GM12878 (cell line): ENCODE measurements at regions not wholly inside any gene's neighbourhood (a gene's known extent, or its start where the extent isn't known, plus 50 kb on each side); places are given as distances from the start of the nearest gene placed in this dataset.

ENCODE experiments used
- ATAC-seq: fragments of 200-7000 bp; cut with Tn5 transposase; 3 replicates; pipeline ENCODE4 v1.9.1; 2020; ENCODE audit warnings: mild to moderate bottlenecking, moderate library complexity
- BruUV-seq: library from RNA; stranded (reverse); fragments of 400-500 nt; replicated peaks from 2 replicates; lab custom pipeline; 2021; lab: Mats Ljungman, UMichigan
- CTCF ChIA-PET: fragments of 300-600 bp; sonication (Branson Sonifier 250); formaldehyde crosslinking; extraction: SDS; loops from one replicate; lab custom pipeline; 2021; ENCODE audit warnings: inconsistent platforms; lab: Yijun Ruan, JAX
- POLR2A ChIA-PET: fragments of 350-600 bp; formaldehyde crosslinking; extraction: SDS; loops from one replicate; lab custom pipeline; 2021; ENCODE audit warnings: inconsistent platforms; lab: Charles Lee
- RAD21 ChIA-PET: fragments of 300-600 bp; sonication (Branson Sonifier 250); formaldehyde crosslinking; loops from one replicate; lab custom pipeline; 2023; ENCODE audit warnings: antibody characterized with exemption; ENCODE audit not compliant: unreplicated experiment; lab: Charles Lee
- SMC1A ChIA-PET: fragments of 300-600 bp; sonication (Branson Sonifier 250); formaldehyde crosslinking; loops from one replicate; lab custom pipeline; 2023; ENCODE audit not compliant: unreplicated experiment, uncharacterized antibody; lab: Charles Lee
- DNase-seq: peaks from one replicate; pipeline ENCODE4 v3.0.0-alpha.2; 2011; ENCODE audit warnings: low read depth, low spot score
- FAIRE-seq: peaks from 3 replicates; lab custom pipeline; 2011; peaks lifted over from hg19 to GRCh38; lab: Jason Lieb, UNC
- H2AFZ ChIP-seq: 2 replicates; pipeline ENCODE4 v1.6.0; 2011; ENCODE audit warnings: low read depth, low read length, control low read depth; ENCODE audit not compliant: control insufficient read depth
- H3K27ac ChIP-seq: 2 replicates; pipeline ENCODE4 v1.5.1; 2011; ENCODE audit warnings: control low read depth; ENCODE audit not compliant: control insufficient read depth, insufficient read depth
- H3K27me3 ChIP-seq, 2 experiments: replicated peaks in 1 of 2; 2 replicates each; pipeline versions ENCODE4 v1.6.0 to v1.6.1; 2011; ENCODE audit warnings: low read length in 1 of 2; ENCODE audit not compliant: control insufficient read depth in 2 of 2, insufficient read depth in 2 of 2
- H3K36me3 ChIP-seq, 2 experiments: 2 replicates each; pipeline ENCODE4 v1.5.1; 2011; ENCODE audit warnings: low read length in 1 of 2; ENCODE audit not compliant: control insufficient read depth in 2 of 2, insufficient read depth in 2 of 2
- H3K4me1 ChIP-seq: 2 replicates; pipeline ENCODE4 v1.6.1; 2011; ENCODE audit warnings: mild to moderate bottlenecking, low read length, moderate library complexity, mixed read lengths; ENCODE audit not compliant: control insufficient read depth, insufficient read depth
- H3K4me2 ChIP-seq: 2 replicates; pipeline ENCODE4 v1.6.0; 2011; ENCODE audit warnings: control low read depth; ENCODE audit not compliant: control insufficient read depth, insufficient read depth
- H3K4me3 ChIP-seq: fragments of 200-600 bp; sonication (generic); 2 replicates; pipeline ENCODE4 v1.5.1; 2016
- H3K79me2 ChIP-seq: 2 replicates; pipeline ENCODE4 v1.6.0; 2011; ENCODE audit warnings: low read length; ENCODE audit not compliant: control insufficient read depth, insufficient read depth
- H3K9ac ChIP-seq: 2 replicates; pipeline ENCODE4 v1.8.0; 2011; ENCODE audit warnings: low read length, control low read depth, mixed read lengths; ENCODE audit not compliant: control insufficient read depth, insufficient read depth
- H3K9me3 ChIP-seq: replicated peaks from 3 replicates; pipeline ENCODE4 v1.5.1; 2011; ENCODE audit warnings: mild to moderate bottlenecking, low read length; ENCODE audit not compliant: control insufficient read depth, insufficient read depth
- H4K20me1 ChIP-seq: 2 replicates; pipeline ENCODE4 v1.6.0; 2011; ENCODE audit not compliant: control insufficient read depth, insufficient read depth
- BMI1 ChIP-seq: fragments of 450-650 bp; IDR thresholded peaks from 2 replicates; pipeline ENCODE4 v1.6.1; 2016; ENCODE audit warnings: mild to moderate bottlenecking, moderate library complexity, borderline replicate concordance
- EP300 ChIP-seq, 2 experiments: fragments of 150-350 bp in 1 of 2; IDR thresholded peaks; 2 replicates each; pipeline ENCODE4 v1.6.1; 2011 to 2012; ENCODE audit warnings: low read depth in 2 of 2, low read length in 2 of 2, borderline replicate concordance in 1 of 2, improper control_type of control experiment in 1 of 2, inconsistent platforms in 1 of 2; ENCODE audit not compliant: control insufficient read depth in 1 of 2
- FOS ChIP-seq: IDR thresholded peaks from 3 replicates; pipeline ENCODE4 v1.6.1; 2011; ENCODE audit warnings: borderline replicate concordance; ENCODE audit not compliant: insufficient read length; ENCODE audit errors: extremely low read depth
- FOXK2 ChIP-seq: fragments of 450-650 bp; IDR thresholded peaks from 2 replicates; pipeline ENCODE4 v1.6.1; 2017; ENCODE audit warnings: mild to moderate bottlenecking, moderate library complexity
- MYC ChIP-seq: IDR thresholded peaks from 2 replicates; pipeline ENCODE4 v1.6.1; 2011; ENCODE audit warnings: mild to moderate bottlenecking, low read length, moderate library complexity, inconsistent platforms; ENCODE audit not compliant: insufficient read depth, insufficient replicate concordance, insufficient read length, severe bottlenecking
- NFIC ChIP-seq: IDR thresholded peaks from 2 replicates; pipeline ENCODE4 v1.6.1; 2012; ENCODE audit warnings: low read depth, mild to moderate bottlenecking, inconsistent platforms, low read length, moderate library complexity
- NFXL1 ChIP-seq: fragments of 450-650 bp; IDR thresholded peaks from 2 replicates; pipeline ENCODE4 v1.6.1; 2017; ENCODE audit warnings: antibody characterized with exemption, mild to moderate bottlenecking, borderline replicate concordance
- RCOR1 ChIP-seq: conservative IDR thresholded peaks from 2 replicates; pipeline ENCODE4 v1.6.1; 2012; ENCODE audit warnings: low read depth, low read length, improper control_type of control experiment
- TBL1XR1 ChIP-seq: IDR thresholded peaks from 2 replicates; pipeline ENCODE4 v1.6.1; 2012; ENCODE audit warnings: low read depth, low read length, improper control_type of control experiment
- TCF12 ChIP-seq: IDR thresholded peaks from 2 replicates; pipeline ENCODE4 v1.6.1; 2011; ENCODE audit warnings: low read depth, mild to moderate bottlenecking, low read length
- ZNF274 ChIP-seq: IDR thresholded peaks from one replicate; pipeline ENCODE4 v1.8.0; 2011; ENCODE audit not compliant: insufficient read length, insufficient read depth
- WGBS: methylation state at CpG from one replicate; pipeline ENCODE4 v1.1.6; 2016; ENCODE audit warnings: low lambda C conversion rate; ENCODE audit not compliant: insufficient replicate concordance, insufficient coverage; ENCODE audit errors: missing lambda C conversion rate; 5-methylcytosine and 5-hydroxymethylcytosine counted together
- in situ Hi-C: fragments of 300-500 bp; cut with MboI; formaldehyde crosslinking; loops from 9 replicates; pipeline ENCODE4 v1.14.3; 2018; ENCODE audit warnings: mixed read lengths
- intact Hi-C: fragments of 100-400 bp; cut with micrococcal nuclease; formaldehyde crosslinking; loops from one replicate; pipeline ENCODE4 v1.14.2; 2022; ENCODE audit not compliant: unreplicated experiment
- TF ChIP-seq, protein P1 (sequence below): IDR thresholded peaks from 2 replicates; pipeline ENCODE4 v1.6.1; 2012; ENCODE audit warnings: low read depth, low read length, improper control_type of control experiment
- TF ChIP-seq, protein P2 (sequence below): IDR thresholded peaks from 2 replicates; pipeline ENCODE4 v1.6.1; 2011; ENCODE audit warnings: borderline replicate concordance, low read depth, mild to moderate bottlenecking, moderate library complexity, low read length; ENCODE audit not compliant: insufficient read depth, poor library complexity, severe bottlenecking
- TF ChIP-seq, protein P3 (sequence below): IDR thresholded peaks from 2 replicates; pipeline ENCODE4 v1.6.1; 2011; ENCODE audit warnings: mild to moderate bottlenecking, low read depth, low read length, moderate library complexity; ENCODE audit not compliant: insufficient replicate concordance
- TF ChIP-seq, protein P4 (sequence below): IDR thresholded peaks from 2 replicates; pipeline ENCODE4 v1.6.1; 2012; ENCODE audit warnings: low read length, inconsistent platforms

DNA sequence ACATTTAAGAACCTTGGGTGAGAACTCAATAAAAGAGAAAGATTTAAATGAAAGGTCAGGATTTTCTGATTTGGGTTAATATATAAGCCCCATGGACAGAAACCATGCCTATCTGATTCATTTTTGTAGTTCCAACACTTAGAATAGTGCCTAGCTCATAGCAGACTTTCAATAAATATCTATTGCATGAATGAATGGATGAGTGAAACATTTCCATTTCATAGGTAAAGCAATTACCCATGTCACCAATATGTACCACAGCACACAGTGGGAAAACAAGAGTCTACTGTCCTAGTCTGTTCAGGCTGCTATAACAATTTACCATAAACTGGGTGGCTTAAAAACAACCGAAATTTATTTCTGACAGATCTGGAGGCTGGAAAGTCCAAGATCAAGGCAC, 63.9 kb upstream of the PTPN13 start (continued):
- TF ChIP-seq NFXL1 (no peak), ZNF274 (no peak), FOS (no peak), EP300 (IDR thresholded peaks at IDR 0.05; ENCODE audit: borderline replicate concordance in 1 of 2, control insufficient read depth in 1 of 2, low read depth in 2 of 2, low read length in 2 of 2) (peak in 1 of 2 experiments; percentile 29; a peak in 1 of 4 replicates), RCOR1 (no peak), NFIC (no peak)

DNA sequence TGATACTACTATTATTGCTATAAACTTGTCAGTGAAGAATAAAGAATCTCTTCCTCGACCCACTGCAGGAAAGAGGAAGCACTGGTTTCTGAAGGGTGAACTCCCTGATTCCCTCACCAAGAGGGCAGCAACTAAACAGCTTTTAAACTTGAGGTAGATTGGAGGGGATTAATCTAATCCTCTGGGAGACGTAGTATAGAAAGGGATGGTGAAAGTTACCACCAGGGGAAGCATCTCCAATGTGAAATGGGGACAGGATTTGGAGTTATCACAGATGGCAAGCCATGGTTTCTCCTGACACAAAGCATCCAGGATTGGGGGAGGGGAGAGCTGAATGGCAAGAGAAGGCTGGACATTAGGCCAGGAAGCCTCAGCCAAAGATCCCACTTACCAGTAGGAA, 62.7 kb upstream of the PTPN13 start:
- in situ Hi-C loops: no loop called here
- DNase-seq: no peak
- TF ChIP-seq TBL1XR1 (no peak), MYC (no peak), TCF12 (no peak), BMI1 (no peak), FOXK2 (no peak)
- TF ChIP-seq, protein P1, sequence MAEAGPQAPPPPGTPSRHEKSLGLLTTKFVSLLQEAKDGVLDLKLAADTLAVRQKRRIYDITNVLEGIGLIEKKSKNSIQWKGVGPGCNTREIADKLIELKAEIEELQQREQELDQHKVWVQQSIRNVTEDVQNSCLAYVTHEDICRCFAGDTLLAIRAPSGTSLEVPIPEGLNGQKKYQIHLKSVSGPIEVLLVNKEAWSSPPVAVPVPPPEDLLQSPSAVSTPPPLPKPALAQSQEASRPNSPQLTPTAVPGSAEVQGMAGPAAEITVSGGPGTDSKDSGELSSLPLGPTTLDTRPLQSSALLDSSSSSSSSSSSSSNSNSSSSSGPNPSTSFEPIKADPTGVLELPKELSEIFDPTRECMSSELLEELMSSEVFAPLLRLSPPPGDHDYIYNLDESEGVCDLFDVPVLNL: no peak
- TF ChIP-seq, protein P2, sequence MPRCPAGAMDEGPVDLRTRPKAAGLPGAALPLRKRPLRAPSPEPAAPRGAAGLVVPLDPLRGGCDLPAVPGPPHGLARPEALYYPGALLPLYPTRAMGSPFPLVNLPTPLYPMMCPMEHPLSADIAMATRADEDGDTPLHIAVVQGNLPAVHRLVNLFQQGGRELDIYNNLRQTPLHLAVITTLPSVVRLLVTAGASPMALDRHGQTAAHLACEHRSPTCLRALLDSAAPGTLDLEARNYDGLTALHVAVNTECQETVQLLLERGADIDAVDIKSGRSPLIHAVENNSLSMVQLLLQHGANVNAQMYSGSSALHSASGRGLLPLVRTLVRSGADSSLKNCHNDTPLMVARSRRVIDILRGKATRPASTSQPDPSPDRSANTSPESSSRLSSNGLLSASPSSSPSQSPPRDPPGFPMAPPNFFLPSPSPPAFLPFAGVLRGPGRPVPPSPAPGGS: no peak
- TF ChIP-seq, protein P3, sequence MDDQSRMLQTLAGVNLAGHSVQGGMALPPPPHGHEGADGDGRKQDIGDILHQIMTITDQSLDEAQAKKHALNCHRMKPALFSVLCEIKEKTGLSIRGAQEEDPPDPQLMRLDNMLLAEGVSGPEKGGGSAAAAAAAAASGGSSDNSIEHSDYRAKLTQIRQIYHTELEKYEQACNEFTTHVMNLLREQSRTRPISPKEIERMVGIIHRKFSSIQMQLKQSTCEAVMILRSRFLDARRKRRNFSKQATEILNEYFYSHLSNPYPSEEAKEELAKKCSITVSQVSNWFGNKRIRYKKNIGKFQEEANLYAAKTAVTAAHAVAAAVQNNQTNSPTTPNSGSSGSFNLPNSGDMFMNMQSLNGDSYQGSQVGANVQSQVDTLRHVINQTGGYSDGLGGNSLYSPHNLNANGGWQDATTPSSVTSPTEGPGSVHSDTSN: no peak
- TF ChIP-seq, protein P4, sequence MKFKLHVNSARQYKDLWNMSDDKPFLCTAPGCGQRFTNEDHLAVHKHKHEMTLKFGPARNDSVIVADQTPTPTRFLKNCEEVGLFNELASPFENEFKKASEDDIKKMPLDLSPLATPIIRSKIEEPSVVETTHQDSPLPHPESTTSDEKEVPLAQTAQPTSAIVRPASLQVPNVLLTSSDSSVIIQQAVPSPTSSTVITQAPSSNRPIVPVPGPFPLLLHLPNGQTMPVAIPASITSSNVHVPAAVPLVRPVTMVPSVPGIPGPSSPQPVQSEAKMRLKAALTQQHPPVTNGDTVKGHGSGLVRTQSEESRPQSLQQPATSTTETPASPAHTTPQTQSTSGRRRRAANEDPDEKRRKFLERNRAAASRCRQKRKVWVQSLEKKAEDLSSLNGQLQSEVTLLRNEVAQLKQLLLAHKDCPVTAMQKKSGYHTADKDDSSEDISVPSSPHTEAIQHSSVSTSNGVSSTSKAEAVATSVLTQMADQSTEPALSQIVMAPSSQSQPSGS: no peak

More for the DNA sequence above, 62.7 kb upstream of the PTPN13 start:
- no peak overlapping the region for H2AFZ ChIP-seq
- no peak overlapping the region for H3K27ac ChIP-seq
- no peaks in the 10 kb centered on the region for H3K4me1 ChIP-seq
- ChIA-PET POLR2A (interaction anchor here (1.1 to 3.0 kb wide), 2 partner anchors 10 to 11 kb away, joined by 3 to 11 read pairs; no protein-coding TSS in a partner anchor), SMC1A (interaction anchor here (0.9 to 3.9 kb wide), 7 partner anchors 7 to 104 kb away, joined by 3 to 23 read pairs (median 3); partner anchors contain the start of gene PTPN13), CTCF (interaction anchor here (1.2 to 1.5 kb wide), 5 partner anchors 9 to 34 kb away, joined by 3 to 13 read pairs (median 4); no protein-coding TSS in a partner anchor), RAD21 (interaction anchor here (0.8 to 1.6 kb wide), 3 partner anchors 9 to 62 kb away, joined by 3 to 4 read pairs (median 4); partner anchors contain the start of gene PTPN13)
- H3K9me3 ChIP-seq: no peaks in the 10 kb centered on the region
- H3K4me2 ChIP-seq: no peak overlapping the region
- H4K20me1 ChIP-seq: no peaks in the 10 kb centered on the region
- no peaks in the 10 kb centered on the region; a peak in 1 of 4 replicates for H3K27me3 ChIP-seq
- H3K79me2 ChIP-seq: no peaks in the 10 kb centered on the region
- H3K9ac ChIP-seq: no peak overlapping the region
- ATAC-seq (no peak), FAIRE-seq (no peak)
- H3K4me3 ChIP-seq: no peak overlapping the region
- BruUV-seq: no TSS peak
- 4% methylated on average over 2 of the region's 2 CpGs for WGBS
- intact Hi-C loops: no loop called here
- no peaks in the 10 kb centered on the region for H3K36me3 ChIP-seq
